GM21528 (cell line): ENCODE measurements at regions not wholly inside any gene's neighbourhood (a gene's known extent, or its start where the extent isn't known, plus 50 kb on each side); places are given as distances from the start of the nearest gene placed in this dataset.
"Not testable (repeated sequence)": the region's sequence is repeated elsewhere in the genome, so short reads cannot be mapped to it uniquely, and the experiment has no call there.

ENCODE experiments used
- ATAC-seq: cut with Tn5 transposase; IDR thresholded peaks from one replicate; pipeline ENCODE4 v1.9.1; 2021; ENCODE audit warnings: mild to moderate bottlenecking, moderate library complexity; ENCODE audit not compliant: unreplicated experiment, low FRiP score

DNA sequence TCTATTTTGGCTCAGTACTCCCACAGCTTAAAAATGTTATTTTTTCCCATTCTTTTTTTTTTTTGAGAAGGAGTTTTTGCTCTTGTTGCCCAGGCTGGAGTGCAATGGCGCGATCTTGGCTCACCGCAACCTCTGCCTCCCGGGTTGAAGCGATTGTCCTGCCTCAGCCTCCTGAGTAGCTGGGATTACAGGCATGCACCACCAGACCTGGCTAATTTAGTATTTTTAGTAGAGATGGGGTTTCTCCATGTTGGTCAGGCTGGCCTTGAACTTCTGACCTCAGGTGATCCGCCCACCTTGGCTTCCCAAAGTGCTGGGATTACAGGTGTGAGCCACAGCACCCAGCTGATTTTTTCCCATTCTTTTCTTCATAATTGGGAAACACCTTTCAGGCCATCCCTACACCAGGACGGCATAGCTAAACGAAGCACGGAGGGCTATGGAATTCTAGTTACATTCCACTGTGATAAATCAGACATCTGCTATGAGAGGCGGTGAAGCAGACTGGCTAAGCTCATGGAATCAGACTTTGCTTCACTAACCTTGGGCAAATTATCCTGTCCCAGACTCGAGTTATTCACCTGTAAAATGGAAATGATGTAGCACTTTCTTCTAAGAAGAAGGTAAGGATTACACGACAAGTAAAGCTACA lies 68.7 kb upstream of the ZFAND5 start:
- not testable (repeated sequence) for ATAC-seq

DNA sequence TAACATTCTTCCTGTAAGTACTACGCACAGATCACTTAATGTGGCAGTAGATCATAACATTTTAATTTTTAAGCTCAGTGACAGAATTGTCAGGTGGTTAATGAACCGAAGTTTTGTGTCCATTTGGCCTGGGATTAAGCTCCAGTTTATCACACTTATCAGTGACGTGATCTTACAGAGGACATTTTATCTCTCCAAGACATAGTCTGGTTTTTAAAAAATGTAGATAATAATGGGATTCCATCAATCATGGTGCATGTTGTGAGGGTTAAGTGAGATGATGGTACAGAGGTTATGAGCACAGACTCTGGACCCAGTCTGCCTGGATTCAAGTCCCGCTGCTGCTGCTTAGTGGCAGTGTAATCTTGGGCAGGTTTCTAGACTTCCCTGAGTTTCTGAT lies 66.0 kb upstream of the ZFAND5 start:
- ATAC-seq = no peak

DNA sequence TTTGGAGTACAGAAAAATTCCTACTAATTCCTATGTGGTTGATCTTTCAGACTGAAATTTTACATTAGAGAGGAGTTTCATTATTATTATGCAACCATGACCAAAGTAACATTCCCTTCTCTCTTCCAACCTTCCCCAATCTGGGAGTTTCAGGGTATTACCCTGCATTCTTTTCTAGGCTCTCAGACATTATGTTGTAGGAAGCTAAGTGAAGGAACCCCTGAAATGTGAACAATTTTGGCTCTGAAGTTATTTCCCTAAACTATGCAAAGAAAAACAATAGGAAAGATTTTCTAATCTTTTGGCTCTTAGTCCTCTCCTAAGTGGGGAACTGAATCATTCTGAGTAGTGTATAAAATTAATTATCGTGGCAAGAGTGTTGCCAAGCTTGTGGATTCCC lies 63.3 kb upstream of the ZFAND5 start:
- ATAC-seq = no peak

DNA sequence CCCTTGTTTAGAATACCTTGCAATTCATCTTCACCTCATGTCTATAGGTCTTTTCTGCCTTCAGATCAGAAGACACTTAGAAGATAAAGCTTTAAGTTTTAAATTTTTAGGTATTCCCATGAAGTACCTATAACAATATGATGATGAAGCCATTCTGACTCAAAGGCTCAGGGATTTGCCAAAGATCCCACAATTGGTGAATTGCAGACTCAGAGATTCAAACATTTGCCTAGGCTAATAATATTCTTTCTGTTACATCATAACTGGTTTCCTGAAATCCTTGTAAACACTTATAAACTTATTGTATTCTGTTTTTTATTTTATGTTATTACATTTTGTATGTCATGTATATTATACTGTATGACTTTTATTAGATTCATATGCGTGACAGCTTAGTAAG lies 62.8 kb upstream of the ZFAND5 start:
- ATAC-seq = no peak

GRCh38 chr9:72424131-72424530 lies 59.1 kb upstream of the ZFAND5 start:
- ATAC-seq = no peak

GRCh38 chr9:72422214-72422613 lies 57.2 kb upstream of the ZFAND5 start:
- no peak for ATAC-seq

GRCh38 chr9:72420783-72421182 lies 55.8 kb upstream of the ZFAND5 start:
- no peak for ATAC-seq

DNA sequence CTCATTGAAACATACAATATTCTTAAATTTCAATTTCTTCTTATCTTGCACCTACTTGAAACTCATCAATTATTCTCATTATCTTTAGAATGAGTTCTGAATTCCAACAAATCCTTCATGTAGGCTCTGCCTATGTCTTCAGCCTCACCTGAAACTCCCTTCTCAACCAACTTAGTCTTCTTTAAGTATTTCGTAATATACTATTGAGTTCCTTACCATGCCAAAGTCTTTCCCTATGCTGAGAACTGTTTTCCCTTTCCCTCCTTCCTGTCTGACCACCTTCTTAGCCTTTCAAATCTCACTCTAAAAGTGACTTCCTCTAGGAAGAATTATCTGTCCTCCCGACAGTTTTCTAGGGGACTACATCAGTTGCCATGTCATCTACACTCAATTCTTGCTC lies 50.9 kb upstream of the ZFAND5 start:
- ATAC-seq = no peak

DNA sequence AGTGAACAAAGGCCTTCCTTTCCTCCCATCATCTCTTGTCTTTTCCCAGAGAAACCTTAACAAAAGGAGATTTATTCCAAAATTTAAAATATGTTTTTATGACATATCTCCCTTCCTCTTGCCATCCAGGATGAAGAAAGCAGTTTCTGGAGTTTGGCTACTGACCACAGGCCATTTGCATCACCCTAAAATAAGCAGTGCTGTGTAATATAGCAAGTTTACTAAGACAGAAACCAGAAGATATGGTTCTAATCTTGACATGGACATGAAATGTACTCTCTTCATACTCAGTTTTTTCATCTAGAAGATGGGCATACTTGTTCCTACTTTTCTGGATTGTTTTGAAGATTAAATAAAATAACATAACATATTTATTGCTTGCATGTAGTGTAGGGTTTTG lies 50.2 kb upstream of the ZFAND5 start:
- ATAC-seq = no peak
